ENCODE measurements at regions not wholly inside any gene's neighbourhood (a gene's known extent, or its start where the extent isn't known, plus 50 kb on each side); places are given as distances from the start of the nearest gene placed in this dataset.

- intact Hi-C loops (cut with DNase I) = no loop called here
- no peak for DNase-seq
- no peak for ATAC-seq
- Histone ChIP-seq H3K36me3 (replicated peaks in 1 of 2; ENCODE audit: insufficient read depth in 1 of 2, low read depth in 2 of 2) (no peaks in the 10 kb centered on the region), H3K9me3 (peaks cover 0 to 12% (median 0%) of the 10 kb centered on the region in 3 donors), H3K4me1 (no peaks in the 10 kb centered on the region), H3K4me3 (no peak overlapping the region), H3K27me3 (no peaks in the 10 kb centered on the region), H3K27ac (no peak overlapping the region)
- WGBS, 2 donors = 14 to 43% methylated on average over 1 to 3 of the region's 3 CpGs
- TF ChIP-seq POLR2A (IDR thresholded peaks at IDR 0.05) = no peak
- no peak for TF ChIP-seq CTCF (IDR thresholded peaks at IDR 0.05)
Observed at GRCh38 chr14:105783707-105784106, 257.3 kb downstream of the TMEM121 start.

GRCh38 chr14:105793836-105794235, 267.5 kb downstream of the TMEM121 start:
- Histone ChIP-seq H3K27me3 (no peaks in the 10 kb centered on the region), H3K27ac (no peak overlapping the region), H3K9me3 (no peaks in the 10 kb centered on the region), H3K4me1 (no peaks in the 10 kb centered on the region), H3K4me3 (no peak overlapping the region), H3K36me3 (replicated peaks in 1 of 2; ENCODE audit: insufficient read depth in 1 of 2, low read depth in 2 of 2) (no peaks in the 10 kb centered on the region)
- WGBS, 2 donors = 57 to 80% methylated on average over 4 of the region's 4 CpGs
- intact Hi-C loops (cut with DNase I) = no loop called here
- TF ChIP-seq CTCF (IDR thresholded peaks at IDR 0.05) = no peak
- no peak for TF ChIP-seq POLR2A (IDR thresholded peaks at IDR 0.05)
- DNase-seq (no peak), ATAC-seq (no peak)

GRCh38 chr14:105797546-105797945, 271.2 kb downstream of the TMEM121 start:
- Histone ChIP-seq H3K36me3 (replicated peaks in 1 of 2; ENCODE audit: insufficient read depth in 1 of 2, low read depth in 2 of 2) (no peaks in the 10 kb centered on the region), H3K9me3 (no peaks in the 10 kb centered on the region), H3K4me1 (no peaks in the 10 kb centered on the region), H3K27ac (no peak overlapping the region), H3K27me3 (no peaks in the 10 kb centered on the region), H3K4me3 (no peak overlapping the region)
- ATAC-seq = no peak
- 71 to 84% methylated on average over 1 of the region's 1 CpG for WGBS, 2 donors
- no peak for DNase-seq
- intact Hi-C loops (cut with DNase I) = no loop called here
- no peak for TF ChIP-seq POLR2A (IDR thresholded peaks at IDR 0.05)
- TF ChIP-seq CTCF (IDR thresholded peaks at IDR 0.05) = no peak

- no peaks in the 10 kb centered on the region for H3K27me3 ChIP-seq
- DNase-seq (no peak), ATAC-seq (no peak)
- H3K4me1 ChIP-seq = no peaks in the 10 kb centered on the region
- no peak overlapping the region for H3K4me3 ChIP-seq
- peaks cover 0 to 5% (median 0%) of the 10 kb centered on the region in 3 donors for H3K9me3 ChIP-seq
- TF ChIP-seq CTCF (IDR thresholded peaks at IDR 0.05) (no peak), POLR2A (IDR thresholded peaks at IDR 0.05) (no peak)
- no peak overlapping the region for H3K27ac ChIP-seq
- H3K36me3 ChIP-seq (replicated peaks in 1 of 2; ENCODE audit: insufficient read depth in 1 of 2, low read depth in 2 of 2) = no peaks in the 10 kb centered on the region
- intact Hi-C loops (cut with DNase I) = no loop called here
Observed at GRCh38 chr14:105805701-105806100, 279.3 kb downstream of the TMEM121 start.

GRCh38 chr14:105806568-105806967, 280.2 kb downstream of the TMEM121 start:
- no peak for TF ChIP-seq POLR2A (IDR thresholded peaks at IDR 0.05)
- TF ChIP-seq CTCF (IDR thresholded peaks at IDR 0.05) = no peak
- DNase-seq (no peak), ATAC-seq (no peak)
- Histone ChIP-seq H3K27ac (no peak overlapping the region), H3K4me1 (no peaks in the 10 kb centered on the region), H3K27me3 (no peaks in the 10 kb centered on the region), H3K36me3 (replicated peaks in 1 of 2; ENCODE audit: insufficient read depth in 1 of 2, low read depth in 2 of 2) (no peaks in the 10 kb centered on the region), H3K9me3 (peaks cover 0 to 5% (median 0%) of the 10 kb centered on the region in 3 donors), H3K4me3 (no peak overlapping the region)
- intact Hi-C loops (cut with DNase I) = no loop called here
- WGBS, 2 donors = 31 to 37% methylated on average over 3 of the region's 3 CpGs

Measured in body of pancreas (tissue), 4 donors.